HG03095 (cell line): ENCODE measurements at regions not wholly inside any gene's neighbourhood (a gene's known extent, or its start where the extent isn't known, plus 50 kb on each side); places are given as distances from the start of the nearest gene placed in this dataset.
"Not testable (repeated sequence)": the region's sequence is repeated elsewhere in the genome, so short reads cannot be mapped to it uniquely, and the experiment has no call there.

Experiments
- ATAC-seq: cut with Tn5 transposase; IDR thresholded peaks from one replicate; pipeline ENCODE4 v1.9.1; 2021; ENCODE audit warnings: moderate library complexity; ENCODE audit not compliant: unreplicated experiment

DNA sequence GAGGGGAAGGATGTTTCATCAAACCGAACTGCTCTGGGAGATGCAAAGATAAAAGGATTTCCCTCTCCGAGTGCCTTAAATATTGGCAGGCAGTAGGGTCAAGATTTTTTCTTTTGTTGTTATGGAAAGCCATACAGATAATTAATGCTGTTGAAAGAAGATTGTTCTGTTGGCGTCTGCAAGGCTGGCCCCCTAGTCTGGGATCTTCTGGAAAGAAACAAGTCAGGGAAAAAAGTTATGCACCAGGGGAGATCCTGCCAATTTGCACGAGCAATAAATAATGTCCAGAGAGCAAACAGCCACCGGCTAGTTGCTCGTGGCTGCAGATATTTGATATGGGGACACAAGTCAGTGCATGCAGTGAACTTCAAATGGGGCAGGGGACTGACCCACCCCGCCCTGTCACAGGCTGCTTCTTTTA, 202.1 kb upstream of the MYL2 start:
- no peak for ATAC-seq

DNA sequence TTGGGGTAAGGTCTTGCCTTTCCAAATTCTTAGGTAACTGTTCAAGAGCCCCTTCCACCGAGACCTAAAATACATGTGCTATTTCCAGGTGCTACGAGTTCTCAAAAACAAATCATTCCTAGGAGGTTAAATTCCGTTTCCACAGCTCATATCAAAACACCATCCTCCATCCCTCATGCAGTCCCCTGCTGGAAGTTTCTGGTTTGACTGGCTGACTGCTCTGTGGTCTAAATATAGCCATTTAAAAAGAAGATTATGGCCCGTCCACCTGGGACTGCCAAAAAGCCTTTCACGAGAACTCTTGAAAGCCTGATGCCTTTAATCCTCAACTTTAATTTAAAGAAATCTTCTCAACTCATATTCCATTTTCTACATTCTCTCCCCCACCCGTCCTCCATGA, 201.5 kb upstream of the MYL2 start:
- no peak for ATAC-seq

DNA sequence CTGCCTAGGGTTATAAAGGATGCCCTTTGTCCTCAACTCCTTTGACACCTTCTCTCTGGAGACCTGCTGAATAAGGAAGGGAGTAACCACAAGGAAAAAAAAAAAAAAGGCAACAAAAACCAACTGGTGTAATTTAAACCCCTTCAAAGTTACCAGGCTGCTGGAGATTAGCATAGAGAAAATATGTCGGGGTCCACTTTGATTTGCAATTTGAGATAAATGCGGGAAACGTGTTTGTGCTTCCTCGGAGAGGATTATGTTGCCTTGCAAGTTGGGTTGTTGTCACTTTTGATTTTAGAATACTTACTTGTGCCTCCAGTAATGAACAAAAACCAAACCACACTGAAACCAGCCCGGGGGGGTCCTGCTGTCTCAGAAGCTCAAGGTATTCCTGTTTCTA, 200.2 kb upstream of the MYL2 start:
- no peak for ATAC-seq

DNA sequence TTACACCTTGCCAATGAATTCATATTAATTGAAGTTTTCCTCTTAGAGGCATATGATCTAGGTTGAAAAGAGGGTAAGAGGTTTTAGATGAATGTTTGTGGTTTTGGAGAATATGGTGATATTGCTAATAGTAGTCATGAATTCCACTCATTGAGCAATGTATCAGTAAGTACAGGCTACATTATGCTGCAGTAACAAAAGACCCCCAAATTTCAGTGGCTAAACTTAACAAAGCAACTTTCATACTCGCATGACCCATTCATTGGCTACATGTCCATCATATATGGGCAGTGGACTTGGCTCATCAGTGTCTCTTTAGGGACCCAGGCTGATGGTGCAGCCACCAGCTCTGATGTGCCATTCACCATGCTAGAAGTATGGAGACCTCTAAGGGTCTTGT, 196.6 kb upstream of the MYL2 start:
- ATAC-seq = no peak

DNA sequence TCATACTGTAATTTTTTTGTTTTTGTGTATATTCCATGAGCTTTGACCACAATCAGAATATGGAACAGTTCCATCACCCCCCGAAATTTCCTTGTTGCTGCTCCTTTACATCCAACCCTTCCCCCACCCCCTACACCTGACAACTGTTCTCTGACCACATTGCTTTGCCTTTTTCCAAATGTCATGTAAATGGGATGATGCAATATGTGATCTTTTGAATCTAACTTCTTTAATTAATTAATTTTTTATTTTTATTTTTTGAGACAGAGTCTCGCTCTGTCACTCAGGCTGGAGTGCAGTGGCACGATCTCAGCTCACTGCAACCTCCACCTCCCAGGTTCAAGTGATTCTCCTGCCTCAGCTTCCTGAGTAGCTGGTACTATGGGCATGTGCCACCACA, 192.9 kb upstream of the MYL2 start:
- ATAC-seq = not testable (repeated sequence)

DNA sequence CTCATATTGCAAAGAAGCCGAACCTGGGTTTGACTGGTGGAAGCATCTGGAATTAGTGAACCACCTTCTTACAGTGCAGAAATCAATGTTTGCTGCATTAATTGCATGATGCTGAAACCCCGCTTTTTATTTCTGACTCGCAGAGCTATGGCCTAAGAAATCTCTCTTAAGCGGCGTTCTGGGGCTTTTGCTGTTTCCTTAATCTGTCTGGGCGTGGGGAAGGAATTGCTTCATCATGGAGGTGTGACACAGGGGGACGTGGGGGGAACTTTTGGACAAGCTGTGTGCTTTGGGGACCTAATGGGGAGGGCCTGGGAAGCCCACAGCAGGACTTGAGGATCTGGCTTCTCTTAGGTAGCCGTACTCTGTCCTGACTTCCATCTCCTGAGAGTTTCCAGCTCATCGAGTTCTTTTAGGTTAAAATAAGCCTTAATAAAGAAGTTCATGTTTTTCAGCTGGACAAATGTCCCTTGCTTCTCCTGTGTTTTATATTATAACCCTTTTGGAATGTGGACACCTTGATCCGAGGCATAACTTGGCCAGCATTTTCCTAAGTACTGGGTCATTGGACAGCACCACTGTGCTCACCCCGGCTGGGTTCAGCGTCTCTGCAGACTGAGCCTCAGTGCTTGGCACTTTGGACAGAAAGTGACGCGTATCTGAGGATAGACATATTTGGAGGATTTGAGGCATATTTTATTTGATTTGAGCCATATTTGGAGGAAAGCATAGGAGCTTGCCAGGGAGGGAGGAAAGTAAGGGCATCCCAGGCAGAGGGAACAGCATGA, 192.1 kb upstream of the MYL2 start:
- no peak for ATAC-seq

DNA sequence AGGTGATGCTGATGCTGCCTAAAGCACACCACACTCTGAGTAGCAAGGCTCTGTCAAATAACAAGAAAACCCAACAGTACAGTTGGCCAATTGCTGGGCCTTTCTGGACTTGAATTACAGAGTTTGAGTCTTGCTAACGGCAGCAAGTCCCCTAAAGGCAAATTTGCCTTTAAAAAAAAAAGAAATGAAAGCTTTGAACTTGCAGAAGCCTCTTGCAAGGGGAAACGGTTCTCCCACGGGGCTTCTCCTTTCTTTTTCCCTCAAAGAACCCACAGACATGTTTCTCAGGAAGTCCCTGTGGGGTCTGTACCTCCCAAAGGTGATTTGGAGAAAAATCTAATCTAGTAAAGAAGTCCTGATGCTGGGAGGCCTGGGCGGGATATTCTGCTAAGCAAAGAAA, 191.3 kb upstream of the MYL2 start:
- ATAC-seq = no peak

DNA sequence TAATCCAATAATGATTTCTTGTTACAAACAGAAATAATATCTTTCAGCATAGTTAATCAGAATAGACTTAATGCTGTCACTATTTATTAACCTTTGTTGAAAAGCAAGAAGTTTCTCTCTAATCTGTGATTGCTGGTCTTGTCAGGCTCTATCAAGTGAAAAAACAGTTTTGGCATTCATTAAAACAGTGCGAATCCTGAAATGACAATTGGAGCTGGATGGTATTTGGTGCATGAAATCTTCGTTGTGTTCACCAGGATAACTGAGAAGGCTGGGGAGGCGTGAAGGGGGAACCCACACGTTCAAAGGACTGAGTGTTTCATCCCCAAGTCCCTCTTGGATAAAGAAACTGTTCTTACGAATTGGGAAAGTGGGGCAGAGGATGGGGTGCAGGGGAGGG, 190.2 kb upstream of the MYL2 start:
- no peak for ATAC-seq

DNA sequence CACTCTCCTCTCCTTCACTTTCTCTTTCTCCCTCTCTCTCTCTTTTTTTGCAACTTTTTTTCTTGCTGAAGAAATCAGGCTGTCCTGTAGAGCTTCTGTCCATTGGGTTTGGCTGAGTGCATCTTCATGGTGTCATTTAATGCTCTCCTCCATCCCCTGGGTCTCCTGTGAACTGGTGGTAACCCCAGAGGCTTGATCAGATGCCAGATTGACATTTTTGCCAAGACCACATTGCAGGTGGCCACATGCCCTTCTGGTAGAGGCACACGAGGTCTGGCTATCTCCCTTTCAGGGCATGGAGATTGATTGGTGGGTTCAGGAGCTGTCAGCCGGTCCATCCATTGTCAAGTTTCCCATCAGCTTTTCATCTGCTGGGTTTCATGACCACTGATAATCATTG, 188.3 kb upstream of the MYL2 start:
- no peak for ATAC-seq

DNA sequence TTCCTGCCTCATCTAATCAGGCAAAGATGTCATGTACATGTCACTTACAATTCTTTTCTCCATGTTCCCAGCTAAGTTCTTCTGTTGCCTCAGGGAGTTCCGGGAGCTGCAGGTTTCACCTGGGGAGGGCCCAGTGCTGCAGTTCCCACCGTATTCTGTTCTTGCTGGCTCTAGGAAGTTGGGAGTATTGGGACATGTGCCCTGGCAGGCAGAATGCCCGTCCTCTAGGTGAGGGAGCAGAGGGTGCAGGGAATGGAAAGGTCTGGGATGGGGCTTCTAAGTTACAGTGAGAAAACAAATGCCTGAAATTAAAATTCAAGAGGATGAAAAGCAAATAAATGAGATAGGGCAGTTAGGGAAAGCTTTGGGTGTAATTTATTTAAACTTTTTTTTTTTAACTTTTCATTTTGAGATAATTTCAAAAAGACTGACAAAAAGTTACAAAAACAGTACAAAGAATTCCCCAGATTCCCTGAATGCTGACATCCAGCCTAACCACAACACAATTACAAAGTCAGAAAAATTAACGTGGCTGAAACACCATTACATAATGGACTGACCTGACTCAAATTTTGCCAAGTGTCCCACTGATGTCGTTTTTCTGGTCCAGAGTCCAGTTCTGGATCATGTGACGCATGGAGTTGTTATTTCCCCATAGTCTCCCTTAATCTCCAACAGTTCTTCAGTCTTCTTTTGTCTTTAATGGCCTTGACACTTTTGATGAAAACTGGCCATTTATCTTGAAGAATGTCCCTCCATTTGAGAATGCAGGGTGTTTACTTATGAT, 187.2 kb upstream of the MYL2 start:
- no peak for ATAC-seq

DNA sequence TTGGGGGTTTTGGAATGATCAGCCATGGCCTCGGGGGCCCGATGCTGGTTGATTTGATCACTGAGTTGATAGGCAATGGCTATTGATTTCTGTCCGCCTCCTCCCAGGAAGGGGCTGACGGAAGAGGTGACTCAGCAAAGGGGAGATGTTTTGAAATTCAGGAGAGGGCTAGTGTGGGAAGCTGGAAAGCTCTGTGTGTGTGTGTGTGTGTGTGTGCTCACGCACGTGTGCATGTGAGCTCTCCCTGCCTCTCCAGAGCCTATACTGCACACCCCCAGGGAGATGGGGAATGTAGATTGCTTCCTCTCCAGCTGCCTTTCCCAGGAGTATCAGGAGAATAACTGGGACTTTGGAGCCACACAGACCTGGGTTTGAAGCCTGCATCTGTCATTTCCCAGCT, 184.9 kb upstream of the MYL2 start:
- ATAC-seq = no peak

DNA sequence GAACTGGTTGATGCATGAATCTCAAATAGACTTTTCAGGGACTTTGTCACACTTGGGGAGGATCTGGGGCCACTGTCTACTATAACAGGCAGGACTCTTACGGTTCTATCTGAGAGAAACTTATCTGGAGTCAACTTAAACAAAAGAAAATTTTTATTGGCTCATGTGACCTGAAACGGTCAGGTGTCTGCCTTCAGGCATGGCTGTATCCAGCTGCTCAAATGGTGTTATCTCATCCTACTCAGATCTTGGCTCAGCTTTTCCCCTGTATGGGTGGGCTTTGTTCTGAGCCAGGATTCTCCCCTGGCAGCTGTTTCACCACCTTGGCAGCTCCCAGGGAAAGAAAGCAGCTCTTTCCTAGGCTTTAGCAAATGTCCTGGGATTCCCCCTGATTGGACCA, 183.2 kb upstream of the MYL2 start:
- no peak for ATAC-seq

DNA sequence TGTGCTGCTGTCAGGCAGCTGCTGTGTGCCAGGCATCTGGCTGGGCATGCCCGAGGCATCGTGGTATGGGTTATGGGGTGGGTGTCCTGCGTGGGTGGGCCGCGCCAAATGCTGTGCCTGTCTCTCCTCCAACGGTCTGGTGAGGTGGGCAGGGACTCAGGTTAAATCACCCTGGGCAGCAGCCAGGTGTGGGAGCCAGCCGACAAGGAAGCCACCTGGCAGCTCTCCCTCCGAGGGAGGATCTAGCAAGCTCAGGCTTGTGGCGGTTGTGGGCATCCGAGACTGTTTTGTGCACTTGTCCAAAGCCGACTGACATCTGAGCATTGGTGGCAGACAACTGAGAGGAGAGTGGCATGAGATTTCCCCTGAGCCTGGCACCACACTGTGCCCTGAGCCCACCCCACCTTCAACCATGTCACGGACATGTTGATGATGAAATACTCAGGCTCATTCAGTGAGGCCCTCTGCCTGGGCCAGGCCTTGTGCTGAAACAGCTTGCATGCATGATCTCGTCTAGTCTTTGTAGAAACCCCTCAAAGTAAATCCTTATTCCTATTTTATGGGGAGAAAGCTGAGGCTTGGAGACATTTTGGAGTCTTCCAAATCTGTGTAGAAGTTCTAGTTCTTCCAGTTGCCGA, 181.8 kb upstream of the MYL2 start:
- ATAC-seq = no peak

DNA sequence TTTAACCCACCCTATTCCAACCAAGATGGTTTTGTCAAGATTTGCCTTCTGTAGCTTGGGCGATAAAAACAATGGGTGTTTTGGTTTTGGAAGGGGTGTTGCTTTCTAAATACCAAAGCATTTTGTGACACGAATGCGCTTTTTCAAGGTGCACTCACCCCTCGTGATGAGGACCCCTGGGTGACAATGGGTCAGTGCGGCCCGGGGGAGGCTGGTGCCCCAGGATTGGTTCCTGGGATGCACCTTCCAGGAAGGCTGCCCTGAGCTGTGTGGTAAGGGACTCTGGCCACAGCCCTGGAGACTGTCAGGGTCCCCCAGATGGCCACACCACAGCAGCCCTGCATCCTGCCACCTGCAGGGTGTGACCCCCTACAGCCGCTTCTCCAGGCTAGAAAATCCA, 180.6 kb upstream of the MYL2 start:
- no peak for ATAC-seq

DNA sequence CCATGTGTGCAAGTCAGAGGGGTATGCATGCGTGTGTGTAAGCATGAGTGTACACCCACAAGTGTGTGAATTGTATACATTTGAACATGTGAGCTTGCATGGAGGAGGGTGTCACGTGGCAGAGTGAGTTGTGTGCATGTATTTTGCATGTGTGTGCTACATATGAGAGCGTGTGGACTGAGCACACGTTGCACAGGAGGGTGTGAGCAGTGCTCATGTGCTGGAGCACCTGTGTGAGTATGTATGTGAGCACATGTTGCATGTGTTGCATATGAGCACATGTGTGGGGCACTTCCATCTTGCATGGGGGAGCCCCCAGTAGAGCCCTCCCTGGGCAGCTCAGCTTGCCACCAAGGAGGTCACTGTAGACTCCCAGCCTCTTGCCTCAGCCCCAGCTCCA, 180.2 kb upstream of the MYL2 start:
- no peak for ATAC-seq

DNA sequence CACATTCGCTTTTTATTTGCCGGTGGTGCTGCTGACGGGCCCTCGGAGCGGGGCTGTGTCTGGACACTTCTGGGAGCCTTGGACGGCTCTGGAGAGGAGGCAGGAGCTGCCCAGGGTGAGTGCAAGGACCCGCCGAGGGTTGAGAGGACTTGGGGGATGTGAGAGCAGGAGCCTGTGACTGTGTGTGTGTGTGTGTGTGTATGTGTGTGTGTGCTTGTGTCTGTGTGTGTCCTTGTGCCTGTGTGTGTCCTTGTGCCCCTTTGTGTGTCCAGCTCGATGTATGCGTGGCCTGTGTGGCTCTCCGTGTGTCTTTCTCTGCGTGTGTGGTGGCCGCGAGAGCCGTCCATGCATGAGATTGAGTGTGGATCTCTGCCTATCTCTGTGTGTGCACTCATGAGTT, 179.6 kb upstream of the MYL2 start:
- no peak for ATAC-seq

DNA sequence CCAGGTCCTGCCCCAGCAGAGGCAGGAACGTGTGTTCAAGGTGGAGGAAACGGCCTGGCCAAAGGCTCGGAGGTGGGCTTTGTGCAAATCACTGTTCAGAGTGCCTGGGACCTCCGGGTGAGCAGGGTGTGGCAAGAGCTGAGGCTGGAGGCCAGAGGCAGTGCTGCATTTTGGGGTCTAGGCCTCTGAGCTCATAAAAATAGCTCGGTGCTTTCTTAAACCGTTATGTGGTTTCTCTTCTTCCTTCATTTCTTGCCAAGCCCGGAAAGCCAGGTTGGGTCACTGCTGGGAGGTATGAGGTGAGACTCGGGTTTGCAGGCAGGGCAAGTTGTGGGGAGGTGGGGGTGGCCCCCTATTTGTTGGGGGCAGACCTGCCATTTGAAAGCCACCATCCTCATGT, 178.8 kb upstream of the MYL2 start:
- ATAC-seq = no peak

DNA sequence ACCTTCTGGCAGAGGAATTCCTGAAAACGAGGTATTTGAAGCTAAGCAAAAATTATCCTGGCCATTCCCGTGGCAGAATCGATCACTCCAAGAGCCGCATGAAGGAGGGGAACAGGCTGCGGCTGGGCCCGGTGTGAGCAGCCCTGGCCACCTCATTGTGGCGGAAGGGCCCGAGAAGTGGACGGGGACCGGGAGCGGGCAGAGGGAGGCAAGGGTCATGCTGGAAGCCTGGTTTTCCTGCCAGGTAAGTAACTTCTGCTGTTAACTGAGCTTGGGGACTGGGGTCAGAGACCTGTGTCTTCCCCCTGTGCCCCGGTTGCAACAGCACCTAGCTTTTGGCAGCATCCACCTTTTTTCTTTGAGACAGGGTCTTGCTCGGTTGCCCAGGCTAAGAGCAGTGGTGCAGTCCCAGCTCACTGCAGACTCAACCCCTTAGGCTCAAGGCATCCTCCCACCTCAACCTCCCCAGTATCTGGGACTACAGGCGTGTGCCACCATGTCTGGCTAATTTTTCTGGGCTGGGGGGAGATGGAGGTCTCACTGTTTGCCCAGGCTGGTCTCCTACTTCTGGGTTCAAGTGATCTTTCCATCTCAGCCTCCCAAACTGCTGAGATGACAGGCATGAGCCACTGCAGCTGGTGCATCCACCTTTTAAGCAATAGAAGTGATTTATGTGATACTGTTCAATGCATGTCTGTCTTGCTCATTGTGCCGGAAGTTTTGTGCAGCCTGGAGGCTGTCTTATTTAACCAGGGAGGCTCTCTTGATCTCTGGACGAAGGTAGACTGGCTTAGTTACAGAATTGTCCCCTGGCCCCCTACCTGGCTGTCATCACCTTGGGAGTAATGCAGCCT, 174.0 kb upstream of the MYL2 start:
- ATAC-seq = no peak

DNA sequence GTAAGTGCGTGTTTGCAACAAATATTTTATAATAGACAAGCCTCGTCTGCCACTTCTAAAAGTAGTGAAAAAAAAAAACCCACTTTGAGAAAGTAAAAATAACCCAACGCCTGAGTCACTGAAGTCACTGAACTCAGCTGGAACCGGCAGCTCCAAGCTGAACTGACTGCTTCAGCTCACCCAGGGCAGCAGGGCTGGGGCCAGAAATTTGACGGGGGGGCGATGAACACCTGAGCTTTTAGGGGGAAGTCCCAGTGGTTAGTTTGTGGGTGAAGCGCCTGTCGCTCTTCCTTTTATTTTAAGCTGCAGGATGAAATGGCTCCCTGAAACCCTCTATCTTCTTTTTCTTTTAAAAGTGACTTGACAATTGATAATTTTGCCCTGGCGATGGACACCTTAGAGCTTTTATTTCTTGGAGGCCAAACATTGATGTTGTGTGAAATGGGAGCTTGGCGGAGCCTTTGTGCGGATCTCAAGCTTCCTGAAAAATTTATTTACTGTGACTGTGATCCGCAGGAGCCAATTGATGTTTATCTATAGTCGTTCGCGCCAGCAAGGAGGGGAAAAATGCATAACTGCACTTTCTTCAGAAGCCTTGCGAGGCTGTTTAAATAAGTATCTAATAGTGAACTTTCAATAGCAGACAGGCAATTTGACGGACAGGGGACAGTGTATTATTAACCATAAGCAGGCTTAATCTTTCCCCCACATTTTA, 173.2 kb upstream of the MYL2 start:
- no peak for ATAC-seq

DNA sequence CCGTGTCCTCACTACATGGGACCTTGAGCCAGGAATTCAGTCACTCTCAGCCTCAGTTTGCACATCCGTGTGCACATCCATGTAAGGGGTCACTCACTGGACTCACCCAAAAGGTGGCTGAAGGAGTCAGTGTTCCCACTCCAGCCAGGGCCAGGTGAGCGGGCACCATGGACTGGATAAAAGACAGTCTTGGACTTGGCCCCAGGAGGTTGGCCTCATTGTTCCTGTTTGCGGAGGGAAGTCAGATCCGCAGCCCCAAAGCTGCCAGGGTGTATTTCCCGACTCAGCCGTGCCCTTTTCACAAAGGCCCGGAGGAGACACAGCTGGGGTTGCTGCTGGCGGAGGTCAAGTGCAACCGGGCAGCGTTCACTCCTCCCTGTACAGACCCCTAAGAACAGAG, 170.7 kb upstream of the MYL2 start:
- ATAC-seq = no peak

DNA sequence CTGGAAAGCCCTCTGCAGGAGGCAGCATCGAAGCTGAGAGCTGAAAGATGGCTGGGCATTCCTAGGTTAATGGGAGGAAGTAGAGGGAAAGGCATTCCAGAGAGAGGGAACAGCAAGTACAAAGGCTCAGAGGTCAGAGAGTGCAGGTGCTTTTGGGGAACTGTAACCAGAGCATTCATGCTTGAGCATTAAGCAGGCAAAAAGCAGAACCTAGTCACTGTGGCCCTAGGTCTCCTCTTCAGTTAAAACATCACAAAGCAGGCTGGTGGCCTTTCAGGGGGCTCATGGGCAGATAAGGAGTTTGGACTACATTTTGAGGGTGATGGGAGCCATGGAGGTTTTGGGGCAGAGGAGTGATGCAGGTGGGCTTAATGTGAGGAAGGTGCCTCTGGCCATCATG, 169.2 kb upstream of the MYL2 start:
- no peak for ATAC-seq
